DND-41 (cell line): ENCODE measurements at regions not wholly inside any gene's neighbourhood (a gene's known extent, or its start where the extent isn't known, plus 50 kb on each side); places are given as distances from the start of the nearest gene placed in this dataset.

Experiments
- EZH2 ChIP-seq: IDR thresholded peaks from 3 replicates; pipeline ENCODE4 v1.6.1; 2012; ENCODE audit warnings: borderline replicate concordance, low read depth, mild to moderate bottlenecking, moderate library complexity, low read length, inconsistent platforms; ENCODE audit not compliant: severe bottlenecking
- TF ChIP-seq, protein P1 (sequence below): IDR thresholded peaks from 2 replicates; pipeline ENCODE4 v1.5.1; 2012; ENCODE audit warnings: borderline replicate concordance, low read length, moderate library complexity, mild to moderate bottlenecking; ENCODE audit not compliant: poor library complexity, severe bottlenecking; ENCODE audit errors: extremely low read depth

DNA sequence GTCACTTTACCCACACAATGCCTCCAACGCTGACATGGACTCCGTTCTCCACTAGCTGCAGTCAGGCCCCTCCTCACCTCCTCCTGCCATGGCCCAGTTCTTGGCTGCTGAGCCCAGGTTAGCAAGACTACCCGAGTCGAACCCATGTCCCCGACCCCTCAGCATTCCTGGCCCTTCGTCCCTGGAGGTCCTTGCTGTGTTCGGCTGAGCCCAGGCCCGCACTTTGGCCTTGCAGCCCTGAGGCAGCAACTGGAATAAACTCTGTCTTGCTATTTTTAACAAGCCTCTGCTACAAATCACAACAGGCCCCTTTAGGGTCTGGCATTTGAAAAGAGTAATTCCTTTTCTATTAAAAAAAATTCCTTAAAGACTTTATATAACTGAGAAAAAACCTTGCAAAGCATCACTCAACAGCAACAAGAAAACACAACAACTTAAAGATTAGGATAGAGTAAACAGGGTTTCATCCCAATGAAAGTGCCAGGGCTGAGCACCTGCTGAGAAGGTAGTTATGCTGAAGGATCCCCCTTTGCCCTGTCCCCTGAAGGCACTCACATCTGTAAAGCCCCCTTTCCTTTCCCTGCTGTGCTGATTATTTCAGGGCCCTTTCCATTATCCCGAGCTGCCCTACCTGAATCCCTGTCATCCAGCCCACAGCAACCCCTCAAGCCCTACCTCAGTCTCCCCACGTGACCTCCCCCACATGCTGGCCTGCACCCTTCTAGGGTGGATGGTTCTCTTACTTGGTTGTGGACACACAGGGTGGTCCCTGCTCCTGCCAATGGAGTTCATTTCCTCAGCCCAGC lies 120.0 kb upstream of the SNTG2 start:
- TF ChIP-seq, protein P1, sequence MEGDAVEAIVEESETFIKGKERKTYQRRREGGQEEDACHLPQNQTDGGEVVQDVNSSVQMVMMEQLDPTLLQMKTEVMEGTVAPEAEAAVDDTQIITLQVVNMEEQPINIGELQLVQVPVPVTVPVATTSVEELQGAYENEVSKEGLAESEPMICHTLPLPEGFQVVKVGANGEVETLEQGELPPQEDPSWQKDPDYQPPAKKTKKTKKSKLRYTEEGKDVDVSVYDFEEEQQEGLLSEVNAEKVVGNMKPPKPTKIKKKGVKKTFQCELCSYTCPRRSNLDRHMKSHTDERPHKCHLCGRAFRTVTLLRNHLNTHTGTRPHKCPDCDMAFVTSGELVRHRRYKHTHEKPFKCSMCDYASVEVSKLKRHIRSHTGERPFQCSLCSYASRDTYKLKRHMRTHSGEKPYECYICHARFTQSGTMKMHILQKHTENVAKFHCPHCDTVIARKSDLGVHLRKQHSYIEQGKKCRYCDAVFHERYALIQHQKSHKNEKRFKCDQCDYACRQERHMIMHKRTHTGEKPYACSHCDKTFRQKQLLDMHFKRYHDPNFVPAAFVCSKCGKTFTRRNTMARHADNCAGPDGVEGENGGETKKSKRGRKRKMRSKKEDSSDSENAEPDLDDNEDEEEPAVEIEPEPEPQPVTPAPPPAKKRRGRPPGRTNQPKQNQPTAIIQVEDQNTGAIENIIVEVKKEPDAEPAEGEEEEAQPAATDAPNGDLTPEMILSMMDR = no peak
- no peak for TF ChIP-seq EZH2
